ENCODE measurements at regions not wholly inside any gene's neighbourhood (a gene's known extent, or its start where the extent isn't known, plus 50 kb on each side); places are given as distances from the start of the nearest gene placed in this dataset.

- TF ChIP-seq CTCF (conservative IDR thresholded peaks at IDR 0.05) (no peak), EZH2 (IDR thresholded peaks at IDR 0.05; ENCODE audit: low read depth) (no peak)
Observed at GRCh38 chr12:126772171-126772864, 1494.7 kb upstream of the TMEM132C start.
